Cardiac septum (tissue), 1 donor: ENCODE measurements at regions not wholly inside any gene's neighbourhood (a gene's known extent, or its start where the extent isn't known, plus 50 kb on each side); places are given as distances from the start of the nearest gene placed in this dataset.

Experiments used
- DNase-seq: peaks from one replicate; pipeline ENCODE4 v3.0.0-alpha.2; 2020; ENCODE audit warnings: low spot score
- intact Hi-C: fragments of 100-400 bp; cut with DNase I; formaldehyde crosslinking; loops from one replicate; pipeline ENCODE4 v1.14.0; 2022
- donor health status: DM: no; HTN: no; CAD: no.

- intact Hi-C loops, result no loop called here
- no peak for DNase-seq
Measured at GRCh38 chr9:11757408-11757807, 935.8 kb upstream of the TYRP1 start.

GRCh38 chr9:11758016-11758415 lies 935.2 kb upstream of the TYRP1 start:
- DNase-seq, result no peak
- intact Hi-C loops, result no loop called here

GRCh38 chr9:11779971-11780370 lies 913.2 kb upstream of the TYRP1 start:
- intact Hi-C loops, result no loop called here
- no peak for DNase-seq

- intact Hi-C loops, result no loop called here
- DNase-seq, result no peak
Measured at GRCh38 chr9:11792870-11793269, 900.3 kb upstream of the TYRP1 start.

GRCh38 chr9:11794984-11795383 lies 898.2 kb upstream of the TYRP1 start:
- intact Hi-C loops, result loop anchor here (5.0 kb wide), 1 partner anchor 52 kb away; no protein-coding TSS in a partner anchor
- no peak for DNase-seq

GRCh38 chr9:11805969-11806368 lies 887.2 kb upstream of the TYRP1 start:
- intact Hi-C loops, result no loop called here
- no peak for DNase-seq

- intact Hi-C loops, result no loop called here
Measured at GRCh38 chr9:11821306-11821975, 871.7 kb upstream of the TYRP1 start.

GRCh38 chr9:11828201-11828600 lies 865.0 kb upstream of the TYRP1 start:
- no peak for DNase-seq
- intact Hi-C loops, result no loop called here

More at GRCh38 chr9:11821306-11821975, 871.7 kb upstream of the TYRP1 start:
- DNase-seq, result no peak

GRCh38 chr9:11833056-11833455 lies 860.1 kb upstream of the TYRP1 start:
- intact Hi-C loops, result no loop called here
- DNase-seq, result no peak

GRCh38 chr9:11868795-11869194 lies 824.4 kb upstream of the TYRP1 start:
- no peak for DNase-seq
- intact Hi-C loops, result no loop called here

- intact Hi-C loops, result no loop called here
- no peak for DNase-seq
Measured at GRCh38 chr9:11871852-11872251, 821.3 kb upstream of the TYRP1 start.

GRCh38 chr9:11872471-11872870 lies 820.7 kb upstream of the TYRP1 start:
- DNase-seq, result no peak
- intact Hi-C loops, result no loop called here

GRCh38 chr9:11874414-11874813 lies 818.8 kb upstream of the TYRP1 start:
- no peak for DNase-seq
- intact Hi-C loops, result no loop called here

GRCh38 chr9:11892401-11892800 lies 800.8 kb upstream of the TYRP1 start:
- intact Hi-C loops, result no loop called here

GRCh38 chr9:11893331-11893730 lies 799.9 kb upstream of the TYRP1 start:
- DNase-seq, result no peak
- intact Hi-C loops, result no loop called here

More at GRCh38 chr9:11892401-11892800, 800.8 kb upstream of the TYRP1 start:
- DNase-seq, result no peak

- intact Hi-C loops, result no loop called here
Measured at GRCh38 chr9:11894136-11894535, 799.0 kb upstream of the TYRP1 start.

GRCh38 chr9:11902610-11903009 lies 790.6 kb upstream of the TYRP1 start:
- intact Hi-C loops, result no loop called here
- DNase-seq, result no peak

More at GRCh38 chr9:11894136-11894535, 799.0 kb upstream of the TYRP1 start:
- no peak for DNase-seq

- intact Hi-C loops, result no loop called here
Measured at GRCh38 chr9:11915699-11916098, 777.5 kb upstream of the TYRP1 start.

GRCh38 chr9:11928871-11929321 lies 764.3 kb upstream of the TYRP1 start:
- intact Hi-C loops, result no loop called here

More at GRCh38 chr9:11915699-11916098, 777.5 kb upstream of the TYRP1 start:
- DNase-seq, result no peak

GRCh38 chr9:11931109-11931508 lies 762.1 kb upstream of the TYRP1 start:
- DNase-seq, result no peak

More at GRCh38 chr9:11928871-11929321, 764.3 kb upstream of the TYRP1 start:
- no peak for DNase-seq

GRCh38 chr9:11931751-11932150 lies 761.4 kb upstream of the TYRP1 start:
- intact Hi-C loops, result no loop called here
- DNase-seq, result no peak

More at GRCh38 chr9:11931109-11931508, 762.1 kb upstream of the TYRP1 start:
- intact Hi-C loops, result no loop called here

GRCh38 chr9:11933926-11934325 lies 759.3 kb upstream of the TYRP1 start:
- DNase-seq, result no peak

More at GRCh38 chr9:11933926-11934325, 759.3 kb upstream of the TYRP1 start:
- intact Hi-C loops, result no loop called here
